ENCODE measurements at regions not wholly inside any gene's neighbourhood (a gene's known extent, or its start where the extent isn't known, plus 50 kb on each side); places are given as distances from the start of the nearest gene placed in this dataset.
A peak's percentile ranks its signal among the peaks of the same experiment; 100 is the strongest.
"Not testable (repeated sequence)": the region's sequence is repeated elsewhere in the genome, so short reads cannot be mapped to it uniquely, and the experiment has no call there.

DNA sequence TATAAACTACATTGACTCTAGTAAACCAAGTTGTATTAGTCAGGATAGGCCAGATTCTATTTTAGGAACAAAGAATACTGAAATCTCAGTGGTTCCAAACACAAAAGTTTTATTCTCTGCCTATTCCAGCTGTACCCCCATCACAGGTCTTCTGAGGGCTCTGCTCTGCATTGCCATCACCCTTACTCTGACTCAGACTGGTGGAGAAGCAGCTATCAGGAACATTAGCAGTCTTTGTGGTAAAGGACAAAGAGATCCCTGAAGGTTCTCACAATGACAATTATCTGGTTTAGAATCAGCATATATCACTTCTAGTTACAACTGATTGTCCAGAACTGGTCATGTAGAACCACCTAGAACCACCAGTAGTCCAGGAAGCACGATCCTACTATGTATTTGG, 251.1 kb downstream of the GLUD2 start:
- no peak for DNase-seq (ENCODE audit: low read depth)

DNA sequence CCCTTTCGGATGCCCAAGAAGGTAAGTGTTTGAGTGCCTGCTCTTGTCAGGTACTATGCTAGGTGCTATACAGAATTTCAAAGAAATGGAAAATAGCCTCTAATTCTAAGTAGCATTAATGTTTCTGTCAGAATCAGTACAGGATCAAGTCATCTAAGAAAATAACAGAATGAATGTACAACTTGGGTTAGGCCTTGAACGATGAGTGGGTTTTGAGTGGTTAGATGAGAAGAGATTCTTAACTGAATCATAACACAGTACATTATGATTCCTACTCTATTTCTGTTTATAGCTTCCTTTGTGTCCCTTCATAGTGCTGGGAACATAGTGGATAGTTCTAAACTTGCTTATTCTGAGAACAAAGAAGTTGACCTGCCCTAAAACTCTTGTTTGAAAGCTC, 253.9 kb downstream of the GLUD2 start:
- no peak for DNase-seq (ENCODE audit: low read depth)

DNA sequence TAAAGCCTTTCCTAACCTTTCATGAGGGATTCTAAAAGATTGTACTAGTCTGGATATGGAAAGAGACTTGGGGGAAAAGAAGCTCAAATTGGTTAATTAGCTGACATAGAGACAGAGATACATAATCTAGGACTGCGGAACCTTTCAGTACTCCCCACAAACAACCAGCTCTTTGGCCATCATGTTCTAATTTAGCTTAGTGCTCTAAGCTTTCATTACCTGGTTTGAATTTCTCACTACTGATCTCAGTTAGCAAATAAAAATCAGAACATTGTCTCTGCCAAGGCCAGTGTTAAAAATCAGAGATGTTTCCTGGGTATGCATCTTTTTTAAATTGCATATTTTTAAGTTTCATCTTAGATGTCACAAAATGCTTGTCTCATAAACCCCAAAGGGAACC, 254.4 kb downstream of the GLUD2 start:
- DNase-seq (ENCODE audit: low read depth) = no peak

- no peak for DNase-seq (ENCODE audit: low read depth)
Observed at GRCh38 chrX:121307449-121307848, 260.0 kb downstream of the GLUD2 start.

DNA sequence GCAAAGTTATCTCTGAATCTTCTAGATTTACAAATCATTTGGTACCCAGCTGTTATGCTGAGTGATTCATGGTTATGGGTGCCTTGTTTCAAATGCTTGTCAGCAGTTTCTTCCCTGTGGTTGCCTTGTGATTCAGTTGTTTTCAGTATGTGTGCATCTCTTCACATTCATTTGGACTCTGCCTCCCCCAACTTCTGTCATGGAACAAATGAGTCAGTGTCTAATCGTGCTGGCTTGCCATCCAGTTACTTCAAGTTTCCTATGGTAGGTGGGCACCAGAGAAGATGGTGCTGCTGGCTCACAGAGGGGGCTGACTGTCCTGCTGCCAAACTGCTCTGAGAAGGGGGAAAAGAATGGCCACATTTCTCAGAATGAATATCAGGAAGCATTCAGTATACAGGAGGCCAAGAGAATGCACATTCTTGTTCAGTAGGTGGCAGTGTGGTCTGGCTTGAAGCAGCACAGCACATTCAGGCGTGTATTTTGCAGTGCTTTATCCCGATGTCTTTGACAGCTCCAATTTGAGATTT, 260.9 kb downstream of the GLUD2 start:
- peak; percentile 8 for DNase-seq (ENCODE audit: low read depth)

GRCh38 chrX:121310820-121311219, 263.4 kb downstream of the GLUD2 start:
- no peak for DNase-seq (ENCODE audit: low read depth)

DNA sequence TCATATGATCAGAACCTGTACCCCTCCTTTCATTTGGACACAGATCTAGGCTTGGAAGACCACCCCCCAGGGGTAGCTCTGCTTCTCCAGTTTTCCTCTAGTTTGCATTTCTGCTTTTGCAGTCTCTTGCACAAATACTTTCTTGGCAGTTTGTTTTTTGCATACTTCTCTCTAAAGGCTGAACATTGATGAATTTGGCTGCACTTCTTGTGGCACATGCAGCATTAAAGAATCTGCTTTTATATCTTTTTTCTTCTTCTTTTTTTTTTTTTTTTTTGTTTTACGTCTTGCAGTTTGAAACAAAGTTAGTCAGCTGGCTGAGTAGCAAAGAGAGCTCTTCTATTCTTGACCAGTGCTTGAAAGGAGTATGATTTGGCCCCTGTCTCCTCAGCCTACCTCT, 273.0 kb downstream of the GLUD2 start:
- DNase-seq (ENCODE audit: low read depth) = no peak

GRCh38 chrX:121322159-121322558, 274.7 kb downstream of the GLUD2 start:
- no peak for DNase-seq (ENCODE audit: low read depth)

DNA sequence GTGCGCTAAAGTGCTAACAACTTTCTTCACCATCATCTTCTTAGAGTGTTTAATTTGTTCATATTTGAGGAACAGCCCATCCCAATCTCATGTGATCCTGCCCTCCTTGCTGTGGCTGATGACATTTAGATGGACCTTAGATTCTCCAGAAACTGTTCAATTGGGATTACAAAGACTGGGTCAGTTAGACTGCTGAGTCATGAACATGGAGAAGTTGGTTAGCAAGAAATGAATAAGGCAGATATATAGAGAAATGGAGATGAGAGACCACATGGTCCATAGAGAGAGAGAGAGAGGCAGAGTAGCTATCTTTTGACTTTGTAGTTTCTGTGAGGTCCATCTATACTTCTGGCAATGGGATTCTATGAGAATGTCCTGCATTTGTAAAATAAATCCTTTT, 275.9 kb downstream of the GLUD2 start:
- DNase-seq (ENCODE audit: low read depth) = no peak

- DNase-seq (ENCODE audit: low read depth) = no peak
Observed at GRCh38 chrX:121333942-121334341, 286.5 kb downstream of the GLUD2 start.

DNA sequence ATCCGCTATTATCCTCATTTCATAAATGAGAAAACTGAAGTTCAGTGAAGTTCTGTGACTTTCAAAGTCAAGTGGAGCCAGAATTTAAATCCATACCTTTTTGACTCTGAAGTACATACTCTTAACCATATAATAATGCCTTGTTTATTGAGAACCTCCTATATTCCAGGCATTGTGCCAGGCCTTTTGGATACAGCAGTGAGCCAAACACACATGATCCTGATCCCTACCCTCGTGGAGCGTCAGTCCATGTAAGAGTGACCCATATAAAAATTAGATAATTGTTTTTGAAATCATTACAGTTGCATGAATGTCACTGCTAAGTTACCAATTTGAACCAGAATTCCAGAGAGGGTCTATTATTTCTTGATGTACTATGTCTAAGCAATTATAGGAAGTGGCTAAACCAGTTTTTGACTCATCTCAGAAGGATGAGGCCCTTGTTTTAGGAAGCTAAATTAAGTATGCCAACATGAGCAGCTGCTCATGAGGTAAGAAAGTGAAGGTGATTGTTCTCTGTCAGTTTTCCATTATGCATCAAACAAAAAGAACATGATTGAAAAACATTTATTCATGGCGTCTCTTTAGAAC, 289.5 kb downstream of the GLUD2 start:
- DNase-seq (ENCODE audit: low read depth) = no peak

- DNase-seq (ENCODE audit: low read depth) = no peak
Observed at GRCh38 chrX:121337816-121338215, 290.4 kb downstream of the GLUD2 start.

- no peak for DNase-seq (ENCODE audit: low read depth)
Observed at GRCh38 chrX:121349263-121349662, 301.9 kb downstream of the GLUD2 start.

DNA sequence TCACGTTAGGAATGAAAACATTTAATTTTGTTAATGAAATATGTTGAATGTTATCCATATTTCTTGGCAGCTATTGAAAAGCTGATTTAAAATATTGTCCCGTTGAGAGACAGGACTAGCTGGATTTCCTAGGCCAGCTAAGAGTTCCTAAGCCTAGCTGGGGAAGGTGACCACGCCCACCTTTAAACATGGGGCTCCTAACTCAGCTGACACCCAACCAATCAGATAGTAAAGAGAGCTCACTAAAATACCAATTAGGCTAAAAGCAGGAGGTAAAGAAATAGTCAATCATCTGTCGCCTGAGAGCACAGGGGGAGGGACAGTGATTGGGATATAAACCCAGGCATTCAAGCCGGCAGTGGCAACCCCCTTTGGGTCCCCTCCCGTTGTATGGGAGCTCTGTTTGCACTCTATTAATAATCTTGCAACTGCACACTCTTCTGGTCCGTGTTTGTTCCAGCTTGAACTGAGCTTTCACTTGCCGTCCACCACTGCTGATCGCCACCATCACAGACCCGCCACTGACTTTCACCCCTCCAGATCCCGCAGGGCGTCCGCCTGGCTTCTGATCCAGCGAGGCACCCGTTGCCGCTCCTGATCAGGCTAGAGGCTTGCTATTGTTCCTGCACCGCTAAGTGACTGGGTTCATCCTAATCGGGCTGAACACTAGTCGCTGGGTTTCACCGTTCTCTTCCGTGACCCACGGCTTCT, 308.9 kb downstream of the GLUD2 start:
- DNase-seq (ENCODE audit: low read depth) = no peak

GRCh38 chrX:121356850-121357171, 309.4 kb downstream of the GLUD2 start:
- no peak for DNase-seq (ENCODE audit: low read depth)

- no peak for DNase-seq (ENCODE audit: low read depth)
Observed at GRCh38 chrX:121360280-121360679, 312.9 kb downstream of the GLUD2 start.

DNA sequence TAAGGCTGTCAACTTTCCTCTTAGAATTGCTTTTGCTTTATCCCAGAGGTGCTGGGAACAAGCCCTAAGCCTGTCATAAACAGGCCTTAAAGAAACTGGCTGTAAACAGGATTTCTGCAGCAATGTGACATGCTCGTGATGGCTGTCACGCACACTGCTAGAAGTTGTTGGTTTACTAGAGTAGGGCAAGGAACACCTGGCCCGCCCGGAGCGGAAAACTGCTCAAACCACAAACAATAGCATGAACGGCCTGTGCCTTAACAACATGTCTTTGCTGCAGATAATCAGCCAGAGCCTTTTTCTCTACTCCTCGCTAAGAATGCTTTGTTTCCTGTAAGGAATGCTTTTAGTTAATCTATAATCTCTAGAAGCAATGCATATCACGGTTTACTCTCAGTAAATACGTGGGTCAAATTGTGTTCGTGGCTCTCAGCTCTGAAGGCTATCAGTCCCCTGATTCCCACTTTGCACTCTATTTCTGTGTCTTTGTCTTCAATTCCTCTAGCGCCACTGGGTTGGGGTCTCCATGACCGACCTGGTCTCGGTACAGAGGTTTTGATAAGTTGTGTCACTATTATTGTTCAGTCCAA, 318.3 kb downstream of the GLUD2 start:
- DNase-seq (ENCODE audit: low read depth) = no peak

DNA sequence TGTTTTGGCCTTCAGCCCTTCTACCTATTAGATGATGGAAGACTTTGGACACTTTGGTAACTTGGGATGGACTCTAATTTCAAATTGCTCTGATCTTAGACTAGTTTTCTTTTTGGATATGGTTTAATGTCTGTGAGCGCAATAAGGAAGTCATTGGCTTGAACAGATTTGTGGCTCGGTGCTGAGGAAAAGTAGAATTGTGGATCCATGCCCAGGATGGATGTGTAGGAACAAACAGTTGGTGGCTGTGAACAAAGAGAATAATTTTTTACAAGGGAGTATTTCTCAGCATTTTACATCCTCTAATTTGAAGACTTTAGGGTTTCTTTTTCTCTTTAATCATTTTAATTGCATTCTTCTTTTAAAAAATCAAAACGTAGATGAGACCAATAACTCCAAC, 327.1 kb downstream of the GLUD2 start:
- no peak for DNase-seq (ENCODE audit: low read depth)

DNA sequence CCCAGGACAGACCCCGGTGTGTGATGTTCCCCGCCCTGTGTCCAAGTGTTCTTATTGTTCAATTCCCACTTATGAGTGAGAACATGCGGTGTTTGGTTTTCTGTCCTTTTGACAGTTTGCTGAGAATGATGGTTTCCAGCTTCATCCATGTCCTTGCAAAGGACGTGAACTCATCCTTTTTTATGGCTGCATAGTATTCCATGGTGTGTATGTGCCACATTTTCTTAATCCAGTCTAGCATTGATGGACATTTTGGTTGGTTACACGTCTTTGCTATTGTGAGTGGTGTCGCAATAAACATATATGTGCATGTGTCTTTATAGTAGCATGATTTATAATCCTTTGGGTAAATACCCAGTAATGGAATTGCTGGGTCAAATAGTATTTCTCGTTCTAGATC, 334.5 kb downstream of the GLUD2 start:
- not testable (repeated sequence) for DNase-seq (ENCODE audit: low read depth)

DNA sequence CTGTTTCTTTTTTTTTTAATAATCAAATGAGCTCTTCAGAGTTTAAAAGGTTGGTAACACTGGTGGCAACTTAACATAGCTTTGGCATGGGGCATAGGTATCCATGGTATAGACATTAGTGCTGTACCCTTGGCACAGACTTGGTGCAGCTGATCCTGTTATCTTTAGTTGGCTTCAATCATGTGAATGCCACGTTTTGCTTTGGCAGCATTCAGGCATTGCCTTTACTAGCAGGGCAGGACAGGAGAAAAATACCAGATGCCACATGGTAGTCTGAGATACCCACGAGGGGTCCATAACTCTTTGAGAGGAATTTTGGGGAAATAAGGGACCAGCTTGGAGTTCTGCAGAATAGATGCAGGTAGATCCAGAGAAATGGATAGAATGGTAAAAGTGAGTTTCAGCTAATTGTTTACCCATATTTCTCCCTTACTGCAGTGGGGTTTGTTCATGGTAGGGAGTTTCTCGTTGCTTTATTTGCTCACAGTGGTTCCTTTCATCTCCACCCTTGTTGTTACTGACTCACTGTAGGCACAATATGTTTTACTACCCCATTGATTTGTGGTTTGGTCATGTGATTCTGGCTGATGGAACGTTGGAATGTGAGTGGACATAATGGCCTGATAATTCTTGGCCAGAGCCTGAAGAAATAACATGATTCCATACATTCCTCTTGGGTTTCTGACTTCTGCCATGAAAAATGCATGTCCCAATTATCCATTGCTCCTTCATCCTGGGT, 342.7 kb downstream of the GLUD2 start:
- peak; percentile 1 for DNase-seq (ENCODE audit: low read depth)

- no peak for DNase-seq (ENCODE audit: low read depth)
Observed at GRCh38 chrX:121405826-121406225, 358.4 kb downstream of the GLUD2 start.

DNA sequence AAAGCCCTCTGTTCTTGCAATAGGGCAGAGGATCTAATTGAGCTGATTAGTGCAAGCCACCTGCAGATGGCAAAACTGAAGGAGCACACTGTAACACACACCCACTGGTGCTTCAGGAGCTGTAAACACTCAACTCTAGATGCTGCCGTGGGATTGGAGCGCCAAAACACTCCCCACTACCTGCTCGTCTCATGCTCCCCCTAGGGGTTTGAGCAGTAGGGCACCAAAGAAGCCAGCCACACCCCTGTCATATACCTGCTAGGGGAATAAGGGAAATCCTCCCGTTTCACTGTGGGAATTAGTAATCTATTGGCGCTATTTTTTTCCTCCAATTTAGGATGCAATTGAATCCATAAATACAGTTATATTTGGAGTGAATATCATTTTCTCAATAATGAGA, 360.2 kb downstream of the GLUD2 start:
- DNase-seq (ENCODE audit: low read depth) = no peak

GRCh38 chrX:121431514-121431913, 384.1 kb downstream of the GLUD2 start:
- not testable (repeated sequence) for DNase-seq (ENCODE audit: low read depth)
